AG04449 (cell line): ENCODE measurements at regions not wholly inside any gene's neighbourhood (a gene's known extent, or its start where the extent isn't known, plus 50 kb on each side); places are given as distances from the start of the nearest gene placed in this dataset.
A peak's percentile ranks its signal among the peaks of the same experiment; 100 is the strongest.

ENCODE experiments used
- CTCF ChIA-PET: fragments of 350-600 bp; formaldehyde crosslinking; extraction: SDS; loops from one replicate; lab custom pipeline; 2021; ENCODE audit warnings: antibody characterized with exemption; lab: Yijun Ruan, JAX
- POLR2A ChIA-PET: fragments of 400-600, 350-600 bp; formaldehyde crosslinking; extraction: SDS; loops from one replicate; lab custom pipeline; 2020; ENCODE audit warnings: antibody characterized with exemption, inconsistent platforms; lab: Yijun Ruan, JAX
- DNase-seq: peaks from one replicate; pipeline ENCODE4 v3.0.0-alpha.2; 2010; ENCODE audit warnings: low read depth, low spot score
- H3K4me3 ChIP-seq: 2 replicates; pipeline ENCODE4 v1.5.1; 2011; ENCODE audit warnings: low read depth, mild to moderate bottlenecking, control low read depth, low read length
- CTCF ChIP-seq: IDR thresholded peaks from one replicate; pipeline ENCODE4 v1.5.1; 2011; ENCODE audit warnings: mild to moderate bottlenecking, moderate library complexity, low read length, control low read depth, inconsistent platforms; ENCODE audit not compliant: insufficient read depth; ENCODE audit errors: missing control alignments

- POLR2A ChIA-PET, result no interaction called here
- H3K4me3 ChIP-seq, result no peak overlapping the region
- peak; percentile 4 for DNase-seq
- TF ChIP-seq CTCF, result no peak
- CTCF ChIA-PET, result no interaction called here
Observed at GRCh38 chr6:71602385-71603007, 283.9 kb upstream of the RIMS1 start.

GRCh38 chr6:71603021-71603420 is 283.3 kb upstream of the RIMS1 start:
- CTCF ChIA-PET, result no interaction called here
- no peak for TF ChIP-seq CTCF
- POLR2A ChIA-PET, result no interaction called here
- DNase-seq, result no peak
- no peak overlapping the region for H3K4me3 ChIP-seq

GRCh38 chr6:71608646-71609045 is 277.7 kb upstream of the RIMS1 start:
- POLR2A ChIA-PET, result no interaction called here
- no peak for TF ChIP-seq CTCF
- H3K4me3 ChIP-seq, result no peak overlapping the region
- DNase-seq, result no peak
- CTCF ChIA-PET, result interaction anchor here (1.9 kb wide), 1 partner anchor 9 kb away, joined by 7 read pairs; no protein-coding TSS in a partner anchor

- DNase-seq, result no peak
- no peak for TF ChIP-seq CTCF
- POLR2A ChIA-PET, result no interaction called here
- CTCF ChIA-PET, result interaction anchor here (1.4 kb wide), 1 partner anchor 467 kb away, joined by 3 read pairs; no protein-coding TSS in a partner anchor
- no peak overlapping the region for H3K4me3 ChIP-seq
Observed at GRCh38 chr6:71619836-71620235, 266.5 kb upstream of the RIMS1 start.

- DNase-seq, result no peak
- TF ChIP-seq CTCF, result peak; percentile 6
- ChIA-PET CTCF (interaction anchor here (0.5 to 2.5 kb wide), 7 partner anchors 9 to 464 kb away, joined by 3 to 16 read pairs (median 3); no protein-coding TSS in a partner anchor), POLR2A (no interaction called here)
- no peak overlapping the region for H3K4me3 ChIP-seq
Observed at GRCh38 chr6:71621918-71622519, 264.3 kb upstream of the RIMS1 start.

- DNase-seq, result no peak
- POLR2A ChIA-PET, result no interaction called here
- H3K4me3 ChIP-seq, result no peak overlapping the region
- TF ChIP-seq CTCF, result no peak
- CTCF ChIA-PET, result interaction anchor here (1.3 kb wide), 1 partner anchor 15 kb away, joined by 3 read pairs; no protein-coding TSS in a partner anchor
Observed at GRCh38 chr6:71642120-71642519, 244.2 kb upstream of the RIMS1 start.
